ENCODE measurements at regions not wholly inside any gene's neighbourhood (a gene's known extent, or its start where the extent isn't known, plus 50 kb on each side); places are given as distances from the start of the nearest gene placed in this dataset.
"Not testable (repeated sequence)": the region's sequence is repeated elsewhere in the genome, so short reads cannot be mapped to it uniquely, and the experiment has no call there.

DNA sequence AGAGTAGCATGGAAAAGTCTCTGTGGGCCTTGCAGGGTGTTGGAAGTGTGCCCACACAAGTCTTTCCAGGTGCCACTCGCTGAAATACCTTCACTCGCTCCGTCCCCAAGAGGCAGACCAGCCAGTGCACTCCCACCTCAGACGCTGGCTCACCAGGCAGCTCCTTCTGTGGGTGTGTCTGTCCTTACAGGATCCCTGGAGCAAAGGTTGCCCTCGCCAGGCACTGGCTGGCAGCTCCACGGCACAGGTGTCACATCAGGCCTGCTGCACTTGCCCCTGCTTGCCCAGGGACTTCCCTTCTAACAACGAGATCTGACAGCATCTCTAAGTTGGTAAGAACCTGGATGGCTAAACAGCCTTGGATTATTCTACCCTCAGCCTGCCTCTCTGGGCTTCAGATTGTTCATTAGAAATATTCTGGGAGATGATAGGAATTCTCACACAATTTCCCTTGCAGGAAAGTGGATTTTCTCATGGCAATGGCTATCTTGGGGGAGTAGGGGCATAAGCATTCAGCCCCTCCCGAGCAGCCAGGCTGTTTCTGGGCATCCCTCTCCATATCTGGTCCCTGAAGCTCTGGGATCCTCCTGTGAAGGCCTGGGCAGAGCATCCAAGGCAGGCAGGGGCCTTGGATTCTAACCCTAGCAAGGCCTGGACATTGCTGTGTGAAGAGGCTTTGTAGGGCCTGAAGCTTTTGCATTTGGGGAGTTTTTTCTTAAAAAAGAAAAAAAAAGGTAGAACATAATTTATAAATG lies 262.1 kb downstream of the MYCN start:
- no peak for DNase-seq (ENCODE audit: low spot score)
- no peaks in the 10 kb centered on the region for H3K9me3 ChIP-seq (ENCODE audit: severe bottlenecking)
- TF ChIP-seq, protein P1, sequence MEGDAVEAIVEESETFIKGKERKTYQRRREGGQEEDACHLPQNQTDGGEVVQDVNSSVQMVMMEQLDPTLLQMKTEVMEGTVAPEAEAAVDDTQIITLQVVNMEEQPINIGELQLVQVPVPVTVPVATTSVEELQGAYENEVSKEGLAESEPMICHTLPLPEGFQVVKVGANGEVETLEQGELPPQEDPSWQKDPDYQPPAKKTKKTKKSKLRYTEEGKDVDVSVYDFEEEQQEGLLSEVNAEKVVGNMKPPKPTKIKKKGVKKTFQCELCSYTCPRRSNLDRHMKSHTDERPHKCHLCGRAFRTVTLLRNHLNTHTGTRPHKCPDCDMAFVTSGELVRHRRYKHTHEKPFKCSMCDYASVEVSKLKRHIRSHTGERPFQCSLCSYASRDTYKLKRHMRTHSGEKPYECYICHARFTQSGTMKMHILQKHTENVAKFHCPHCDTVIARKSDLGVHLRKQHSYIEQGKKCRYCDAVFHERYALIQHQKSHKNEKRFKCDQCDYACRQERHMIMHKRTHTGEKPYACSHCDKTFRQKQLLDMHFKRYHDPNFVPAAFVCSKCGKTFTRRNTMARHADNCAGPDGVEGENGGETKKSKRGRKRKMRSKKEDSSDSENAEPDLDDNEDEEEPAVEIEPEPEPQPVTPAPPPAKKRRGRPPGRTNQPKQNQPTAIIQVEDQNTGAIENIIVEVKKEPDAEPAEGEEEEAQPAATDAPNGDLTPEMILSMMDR (IDR thresholded peaks at IDR 0.05; ENCODE audit: poor library complexity, severe bottlenecking), result no peak
- no peak overlapping the region for H3K27ac ChIP-seq (ENCODE audit: poor library complexity, severe bottlenecking)
- H3K27me3 ChIP-seq (ENCODE audit: insufficient read depth, poor library complexity, severe bottlenecking), result no peaks in the 10 kb centered on the region
- H3K36me3 ChIP-seq (ENCODE audit: low read depth), result no peaks in the 10 kb centered on the region
- 0 out of 3 replicates have a peak, but pooled peaks have one; percentile 10 for ATAC-seq (ENCODE audit: low read depth)
- H3K4me1 ChIP-seq (ENCODE audit: insufficient read depth, poor library complexity, severe bottlenecking), result peaks cover 5% of the 10 kb centered on the region
- no peak overlapping the region for H3K4me3 ChIP-seq (ENCODE audit: severe bottlenecking)

GRCh38 chr2:16201848-16202247 lies 261.5 kb downstream of the MYCN start:
- ATAC-seq (ENCODE audit: low read depth) (no peak; the same call in 2 of the 3 replicates), DNase-seq (ENCODE audit: low spot score) (no peak)
- Histone ChIP-seq H3K4me3 (ENCODE audit: severe bottlenecking) (no peak overlapping the region), H3K27ac (ENCODE audit: poor library complexity, severe bottlenecking) (no peak overlapping the region), H3K36me3 (ENCODE audit: low read depth) (no peaks in the 10 kb centered on the region), H3K27me3 (ENCODE audit: insufficient read depth, poor library complexity, severe bottlenecking) (no peaks in the 10 kb centered on the region), H3K9me3 (ENCODE audit: severe bottlenecking) (no peaks in the 10 kb centered on the region), H3K4me1 (ENCODE audit: insufficient read depth, poor library complexity, severe bottlenecking) (peaks cover 5% of the 10 kb centered on the region)
- TF ChIP-seq, protein P1 (IDR thresholded peaks at IDR 0.05; ENCODE audit: poor library complexity, severe bottlenecking), result no peak

DNA sequence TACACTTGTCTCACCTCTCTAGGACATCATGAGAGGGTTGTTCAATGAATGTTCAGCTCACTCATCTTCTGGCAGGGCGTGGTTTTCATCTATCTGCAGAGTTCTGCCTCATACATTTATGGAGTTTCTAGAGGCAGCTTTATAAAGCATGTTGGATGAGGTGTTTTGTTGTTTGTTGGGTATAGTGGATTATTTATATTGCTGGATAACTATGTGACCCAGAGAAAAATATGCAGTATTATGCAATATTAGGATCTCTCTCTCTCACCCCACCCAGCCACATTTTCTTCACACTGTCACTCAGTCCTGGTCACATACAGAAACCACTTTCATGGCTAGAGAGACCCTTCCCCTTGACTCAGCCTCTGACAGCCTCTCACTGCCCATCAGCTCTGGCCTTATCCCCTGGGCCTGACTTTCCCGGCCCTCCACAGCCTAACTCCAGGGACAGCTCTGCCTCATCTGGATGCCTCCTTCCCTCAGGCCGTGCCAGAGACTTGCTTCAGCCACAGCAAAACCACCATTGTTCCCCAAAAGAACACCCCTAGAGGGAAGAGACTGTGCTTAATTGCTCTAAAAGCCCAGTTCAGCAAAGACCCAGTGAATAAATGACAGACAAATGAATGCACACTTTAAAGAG lies 260.3 kb downstream of the MYCN start:
- TF ChIP-seq, protein P1 (IDR thresholded peaks at IDR 0.05; ENCODE audit: poor library complexity, severe bottlenecking), result no peak
- Histone ChIP-seq H3K36me3 (ENCODE audit: low read depth) (no peaks in the 10 kb centered on the region), H3K9me3 (ENCODE audit: severe bottlenecking) (no peaks in the 10 kb centered on the region), H3K27ac (ENCODE audit: poor library complexity, severe bottlenecking) (no peak overlapping the region), H3K4me3 (ENCODE audit: severe bottlenecking) (no peak overlapping the region), H3K4me1 (ENCODE audit: insufficient read depth, poor library complexity, severe bottlenecking) (peaks cover 5% of the 10 kb centered on the region), H3K27me3 (ENCODE audit: insufficient read depth, poor library complexity, severe bottlenecking) (no peaks in the 10 kb centered on the region)
- ATAC-seq (ENCODE audit: low read depth) (no peak), DNase-seq (ENCODE audit: low spot score) (no peak)

DNA sequence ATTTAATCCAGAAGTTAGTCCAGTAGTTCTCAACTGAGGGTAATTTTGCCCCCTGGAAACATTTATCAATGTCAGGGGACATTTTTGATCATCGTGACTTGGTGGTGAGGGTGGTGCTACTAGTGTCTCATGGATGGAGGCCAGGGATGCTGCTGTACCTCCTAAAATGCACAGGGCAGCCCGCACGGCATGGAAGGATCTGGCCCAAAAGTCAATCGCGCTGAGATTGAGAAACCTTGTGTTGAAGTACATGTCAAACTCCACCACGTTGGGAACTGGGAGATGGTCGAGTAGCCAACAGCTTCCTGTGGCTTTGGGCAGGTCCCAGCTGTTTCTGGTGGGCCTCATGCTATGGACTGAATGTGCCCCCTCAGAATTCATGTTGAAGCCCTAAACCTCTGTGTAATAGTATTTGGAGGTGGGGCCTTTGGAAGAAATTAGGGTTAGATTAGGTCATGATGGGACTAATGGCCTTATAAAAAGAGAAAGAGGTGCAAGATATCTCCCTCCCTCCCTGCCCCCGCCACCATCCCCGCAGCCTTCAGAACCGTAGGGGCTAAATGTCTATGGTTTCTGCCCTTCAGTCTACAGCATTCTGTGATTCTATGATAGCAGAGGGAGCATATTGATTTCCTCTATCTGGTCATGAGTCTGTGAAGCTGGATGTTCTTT lies 259.7 kb downstream of the MYCN start:
- H3K27ac ChIP-seq (ENCODE audit: poor library complexity, severe bottlenecking), result no peak overlapping the region
- no peaks in the 10 kb centered on the region for H3K36me3 ChIP-seq (ENCODE audit: low read depth)
- TF ChIP-seq, protein P1 (IDR thresholded peaks at IDR 0.05; ENCODE audit: poor library complexity, severe bottlenecking), result no peak
- H3K27me3 ChIP-seq (ENCODE audit: insufficient read depth, poor library complexity, severe bottlenecking), result no peaks in the 10 kb centered on the region
- peaks cover 5% of the 10 kb centered on the region for H3K4me1 ChIP-seq (ENCODE audit: insufficient read depth, poor library complexity, severe bottlenecking)
- no peaks in the 10 kb centered on the region for H3K9me3 ChIP-seq (ENCODE audit: severe bottlenecking)
- no peak overlapping the region for H3K4me3 ChIP-seq (ENCODE audit: severe bottlenecking)
- ATAC-seq (ENCODE audit: low read depth) (no peak), DNase-seq (ENCODE audit: low spot score) (no peak)

- H3K4me1 ChIP-seq (ENCODE audit: insufficient read depth, poor library complexity, severe bottlenecking), result not testable (repeated sequence)
Measured at GRCh38 chr2:16199241-16199640, 258.9 kb downstream of the MYCN start.

More at GRCh38 chr2:16199241-16199640, 258.9 kb downstream of the MYCN start:
- not testable (repeated sequence) for DNase-seq (ENCODE audit: low spot score); ATAC-seq (ENCODE audit: low read depth); H3K36me3 ChIP-seq (ENCODE audit: low read depth); H3K4me3 ChIP-seq (ENCODE audit: severe bottlenecking); H3K9me3 ChIP-seq (ENCODE audit: severe bottlenecking); H3K27me3 ChIP-seq (ENCODE audit: insufficient read depth, poor library complexity, severe bottlenecking); H3K27ac ChIP-seq (ENCODE audit: poor library complexity, severe bottlenecking)

Measured in RWPE2 (cell line).